Inflammatory macrophage treated with lipopolysaccharide for 1 hour (primary cell): ENCODE measurements at regions not wholly inside any gene's neighbourhood (a gene's known extent, or its start where the extent isn't known, plus 50 kb on each side); places are given as distances from the start of the nearest gene placed in this dataset.
"Not testable (repeated sequence)": the region's sequence is repeated elsewhere in the genome, so short reads cannot be mapped to it uniquely, and the experiment has no call there.

Experiments
- DNase-seq, 2 donors: peaks; one replicate each; pipeline ENCODE4 v3.0.0-alpha.2; 2020 to 2022

GRCh38 chr11:100584201-100584985, 102.7 kb upstream of the ARHGAP42 start:
- DNase-seq: no peak

- DNase-seq: no peak
Observed at GRCh38 chr11:100585728-100586127, 101.4 kb upstream of the ARHGAP42 start.

GRCh38 chr11:100586361-100587101, 100.6 kb upstream of the ARHGAP42 start:
- no peak for DNase-seq

- DNase-seq: no peak
Observed at GRCh38 chr11:100592619-100593260, 94.3 kb upstream of the ARHGAP42 start.

GRCh38 chr11:100593291-100593690, 93.8 kb upstream of the ARHGAP42 start:
- DNase-seq: no peak

GRCh38 chr11:100594320-100594719, 92.8 kb upstream of the ARHGAP42 start:
- DNase-seq: no peak

- DNase-seq: no peak
Observed at GRCh38 chr11:100600941-100601340, 86.1 kb upstream of the ARHGAP42 start.

- DNase-seq: no peak
Observed at GRCh38 chr11:100602716-100603115, 84.4 kb upstream of the ARHGAP42 start.

GRCh38 chr11:100607761-100608160, 79.3 kb upstream of the ARHGAP42 start:
- DNase-seq: not testable (repeated sequence)

GRCh38 chr11:100612766-100613165, 74.3 kb upstream of the ARHGAP42 start:
- peak; percentile 50 to 58 for DNase-seq

- DNase-seq: no peak
Observed at GRCh38 chr11:100618914-100619313, 68.2 kb upstream of the ARHGAP42 start.

- no peak for DNase-seq
Observed at GRCh38 chr11:100619484-100619883, 67.6 kb upstream of the ARHGAP42 start.

- DNase-seq: no peak
Observed at GRCh38 chr11:100622404-100622803, 64.7 kb upstream of the ARHGAP42 start.

GRCh38 chr11:100624346-100624745, 62.7 kb upstream of the ARHGAP42 start:
- no peak for DNase-seq

- no peak for DNase-seq
Observed at GRCh38 chr11:100625041-100625440, 62.0 kb upstream of the ARHGAP42 start.

GRCh38 chr11:100629671-100630070, 57.4 kb upstream of the ARHGAP42 start:
- DNase-seq: no peak

- no peak for DNase-seq
Observed at GRCh38 chr11:100630898-100631297, 56.2 kb upstream of the ARHGAP42 start.

GRCh38 chr11:100631316-100631715, 55.8 kb upstream of the ARHGAP42 start:
- DNase-seq: no peak

GRCh38 chr11:100632941-100633452, 54.1 kb upstream of the ARHGAP42 start:
- no peak for DNase-seq

- no peak for DNase-seq
Observed at GRCh38 chr11:100635194-100635593, 51.9 kb upstream of the ARHGAP42 start.

- DNase-seq: no peak
Observed at GRCh38 chr11:100636536-100636935, 50.6 kb upstream of the ARHGAP42 start.
